Panc1 (cell line): ENCODE measurements at regions not wholly inside any gene's neighbourhood (a gene's known extent, or its start where the extent isn't known, plus 50 kb on each side); places are given as distances from the start of the nearest gene placed in this dataset.

ENCODE experiments used
- ATAC-seq: fragments of 200-7000 bp; cut with Tn5 transposase; 2 replicates; pipeline ENCODE4 v1.9.1; 2020; ENCODE audit warnings: mild to moderate bottlenecking, moderate library complexity
- BruUV-seq: library from RNA; stranded (reverse); fragments of 400-500 nt; replicated peaks from 2 replicates; lab custom pipeline; 2021; lab: Mats Ljungman, UMichigan
- CTCF ChIA-PET: fragments of 300-600 bp; sonication (Branson Sonifier 250); formaldehyde crosslinking; loops from one replicate; lab custom pipeline; 2022; ENCODE audit warnings: antibody characterized with exemption; lab: Charles Lee
- POLR2A ChIA-PET: fragments of 300-600 bp; sonication (Branson Sonifier 250); formaldehyde crosslinking; loops from one replicate; lab custom pipeline; 2022; ENCODE audit warnings: antibody characterized with exemption; lab: Charles Lee
- DNase-seq: peaks from one replicate; pipeline ENCODE4 v3.0.0-alpha.2; 2010; ENCODE audit warnings: low read depth, low spot score
- H3K27ac ChIP-seq: 2 replicates; pipeline ENCODE4 v1.5.1; 2011; ENCODE audit warnings: mild to moderate bottlenecking, low read length, inconsistent platforms
- H3K27me3 ChIP-seq: fragments of 200-500 bp; sonication (Bioruptor generic); 2 replicates; pipeline ENCODE4 v1.6.0; 2014; ENCODE audit warnings: low read length, inconsistent platforms; ENCODE audit not compliant: control insufficient read depth, insufficient read depth
- H3K36me3 ChIP-seq: fragments of 200-500 bp; sonication (Bioruptor generic); 2 replicates; pipeline ENCODE4 v1.5.1; 2014; ENCODE audit warnings: inconsistent platforms, mild to moderate bottlenecking, low read length, moderate library complexity; ENCODE audit not compliant: control insufficient read depth, insufficient read depth
- H3K4me1 ChIP-seq: 2 replicates; pipeline ENCODE4 v1.5.1; 2011; ENCODE audit warnings: inconsistent platforms, mild to moderate bottlenecking, low read length, moderate library complexity; ENCODE audit not compliant: control insufficient read depth, insufficient read depth
- H3K4me3 ChIP-seq, 2 experiments: 2 replicates each; pipeline ENCODE4 v1.5.1; 2011 to 2012; ENCODE audit warnings: low read depth in 2 of 2, low read length in 2 of 2, mild to moderate bottlenecking in 2 of 2, inconsistent platforms in 1 of 2, moderate library complexity in 1 of 2
- H3K9me3 ChIP-seq: fragments of 200-500 bp; sonication (Bioruptor generic); 2 replicates; pipeline ENCODE4 v1.5.1; 2014; ENCODE audit warnings: low read depth, mild to moderate bottlenecking, inconsistent platforms, low read length, moderate library complexity; ENCODE audit not compliant: control insufficient read depth, insufficient read depth
- CTCF ChIP-seq: fragments of 450-650 bp; IDR thresholded peaks from 2 replicates; pipeline ENCODE4 v1.5.1; 2017; ENCODE audit warnings: mild to moderate bottlenecking
- POLR2AphosphoS5 ChIP-seq: IDR thresholded peaks from 2 replicates; pipeline ENCODE4 v1.6.1; 2012; ENCODE audit warnings: mild to moderate bottlenecking, low read depth, low read length, moderate library complexity
- REST ChIP-seq, 2 experiments: IDR thresholded peaks; 2 replicates each; pipeline ENCODE4 v1.6.1; 2011 to 2012; ENCODE audit warnings: low read depth in 2 of 2, control low read depth in 1 of 2, low read length in 1 of 2, mild to moderate bottlenecking in 1 of 2, moderate library complexity in 1 of 2; ENCODE audit not compliant: insufficient read depth in 1 of 2
- SIN3A ChIP-seq: IDR thresholded peaks from 2 replicates; pipeline ENCODE4 v1.6.1; 2012; ENCODE audit warnings: low read depth, mild to moderate bottlenecking, low read length, moderate library complexity, borderline replicate concordance; ENCODE audit not compliant: insufficient read depth
- TCF7L2 ChIP-seq: IDR thresholded peaks from 2 replicates; pipeline ENCODE4 v1.6.1; 2011; ENCODE audit warnings: mild to moderate bottlenecking, low read depth, low read length, inconsistent platforms
- in situ Hi-C: cut with HindIII; loops from 2 replicates; pipeline ENCODE4 v1.10.0; 2016; ENCODE audit warnings: low sequenced_read_pairs, low pct_unique_long_range_greater_than_20kb
- intact Hi-C: fragments of 100-400 bp; cut with micrococcal nuclease; formaldehyde crosslinking; loops from one replicate; pipeline ENCODE4 v1.10.0; 2022; ENCODE audit not compliant: unreplicated experiment

- intact Hi-C loops: no loop called here
- POLR2A ChIA-PET: no interaction called here
- CTCF ChIA-PET: no interaction called here
Observed at GRCh38 chr9:23621188-23621587, 204.9 kb downstream of the ELAVL2 start.

GRCh38 chr9:23621924-23622323 lies 204.1 kb downstream of the ELAVL2 start:
- Histone ChIP-seq H3K36me3 (no peaks in the 10 kb centered on the region), H3K27me3 (no peaks in the 10 kb centered on the region), H3K9me3 (no peaks in the 10 kb centered on the region), H3K4me1 (no peaks in the 10 kb centered on the region), H3K27ac (no peak overlapping the region), H3K4me3 (no peak overlapping the region)
- TF ChIP-seq POLR2AphosphoS5 (no peak), SIN3A (no peak), REST (IDR thresholded peaks at IDR 0.05; ENCODE audit: insufficient read depth in 1 of 2, low read depth in 2 of 2, low read length in 1 of 2) (no peak), TCF7L2 (no peak), CTCF (no peak)
- intact Hi-C loops: no loop called here
- ATAC-seq (no peak), DNase-seq (no peak)
- CTCF ChIA-PET: no interaction called here
- POLR2A ChIA-PET: no interaction called here
- in situ Hi-C loops: no loop called here
- BruUV-seq: no TSS peak

More at GRCh38 chr9:23621188-23621587, 204.9 kb downstream of the ELAVL2 start:
- DNase-seq (no peak), ATAC-seq (no peak)
- Histone ChIP-seq H3K36me3 (no peaks in the 10 kb centered on the region), H3K9me3 (no peaks in the 10 kb centered on the region), H3K27ac (no peak overlapping the region), H3K27me3 (no peaks in the 10 kb centered on the region), H3K4me1 (no peaks in the 10 kb centered on the region), H3K4me3 (no peak overlapping the region)
- in situ Hi-C loops: no loop called here
- no TSS peak for BruUV-seq
- TF ChIP-seq POLR2AphosphoS5 (no peak), TCF7L2 (no peak), SIN3A (no peak), REST (IDR thresholded peaks at IDR 0.05; ENCODE audit: insufficient read depth in 1 of 2, low read depth in 2 of 2, low read length in 1 of 2) (no peak), CTCF (no peak)
